Testis (tissue), 2 donors: ENCODE measurements at regions not wholly inside any gene's neighbourhood (a gene's known extent, or its start where the extent isn't known, plus 50 kb on each side); places are given as distances from the start of the nearest gene placed in this dataset.

Source experiments
- POLR2A ChIP-seq: fragments of 450-650 bp; IDR thresholded peaks from one replicate; pipeline ENCODE4 v1.6.1; 2017; ENCODE audit warnings: antibody characterized with exemption, mild to moderate bottlenecking, moderate library complexity
- TF ChIP-seq, protein P1 (sequence below), 3 experiments: fragments of 450-650 bp in 2 of 3; fragments of 200-600 bp in 1 of 3; sonication (generic) in 1 of 3; IDR thresholded peaks; one replicate each; pipeline ENCODE4 v1.5.1; 2016 to 2019; ENCODE audit warnings: antibody characterized with exemption in 3 of 3, mild to moderate bottlenecking in 2 of 3, moderate library complexity in 1 of 3

DNA sequence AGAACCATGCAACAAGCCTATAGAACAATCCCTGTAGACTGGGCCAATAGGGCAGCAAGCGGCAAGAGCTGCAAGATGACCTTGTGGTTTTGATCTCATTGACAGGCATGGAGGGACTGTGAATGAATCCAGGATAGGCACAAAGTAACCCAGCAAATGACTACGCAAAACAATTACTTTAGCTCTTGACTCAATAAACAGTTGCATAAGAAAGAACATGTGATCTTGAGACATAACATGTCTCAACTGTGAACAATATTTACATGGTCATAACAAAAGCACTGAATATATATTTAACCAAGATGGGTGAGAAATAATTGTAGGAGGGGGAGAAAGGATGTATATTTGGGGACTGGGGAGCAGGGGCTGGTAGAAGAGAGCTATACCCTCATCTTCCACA lies 313.7 kb upstream of the CDH5 start:
- TF ChIP-seq, protein P1, sequence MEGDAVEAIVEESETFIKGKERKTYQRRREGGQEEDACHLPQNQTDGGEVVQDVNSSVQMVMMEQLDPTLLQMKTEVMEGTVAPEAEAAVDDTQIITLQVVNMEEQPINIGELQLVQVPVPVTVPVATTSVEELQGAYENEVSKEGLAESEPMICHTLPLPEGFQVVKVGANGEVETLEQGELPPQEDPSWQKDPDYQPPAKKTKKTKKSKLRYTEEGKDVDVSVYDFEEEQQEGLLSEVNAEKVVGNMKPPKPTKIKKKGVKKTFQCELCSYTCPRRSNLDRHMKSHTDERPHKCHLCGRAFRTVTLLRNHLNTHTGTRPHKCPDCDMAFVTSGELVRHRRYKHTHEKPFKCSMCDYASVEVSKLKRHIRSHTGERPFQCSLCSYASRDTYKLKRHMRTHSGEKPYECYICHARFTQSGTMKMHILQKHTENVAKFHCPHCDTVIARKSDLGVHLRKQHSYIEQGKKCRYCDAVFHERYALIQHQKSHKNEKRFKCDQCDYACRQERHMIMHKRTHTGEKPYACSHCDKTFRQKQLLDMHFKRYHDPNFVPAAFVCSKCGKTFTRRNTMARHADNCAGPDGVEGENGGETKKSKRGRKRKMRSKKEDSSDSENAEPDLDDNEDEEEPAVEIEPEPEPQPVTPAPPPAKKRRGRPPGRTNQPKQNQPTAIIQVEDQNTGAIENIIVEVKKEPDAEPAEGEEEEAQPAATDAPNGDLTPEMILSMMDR (IDR thresholded peaks at IDR 0.05): no peak
- TF ChIP-seq POLR2A: no peak
